ENCODE measurements at regions not wholly inside any gene's neighbourhood (a gene's known extent, or its start where the extent isn't known, plus 50 kb on each side); places are given as distances from the start of the nearest gene placed in this dataset.

- no peak for DNase-seq
Observed at GRCh38 chr1:91575909-91576519, 75.4 kb downstream of the CDC7 start.

- DNase-seq = no peak
Observed at GRCh38 chr1:91578320-91579109, 77.9 kb downstream of the CDC7 start.

- no peak for DNase-seq
Observed at GRCh38 chr1:91579658-91580228, 79.1 kb downstream of the CDC7 start.

GRCh38 chr1:91582431-91582921 is 81.8 kb downstream of the CDC7 start:
- no peak for DNase-seq

- no peak for DNase-seq
Observed at GRCh38 chr1:91583326-91583755, 82.7 kb downstream of the CDC7 start.

- DNase-seq = no peak
Observed at GRCh38 chr1:91584309-91584708, 83.7 kb downstream of the CDC7 start.

- no peak for DNase-seq
Observed at GRCh38 chr1:91584878-91585277, 84.2 kb downstream of the CDC7 start.

- DNase-seq = no peak
Observed at GRCh38 chr1:91585502-91585901, 84.9 kb downstream of the CDC7 start.

GRCh38 chr1:91585982-91586381 is 85.3 kb downstream of the CDC7 start:
- DNase-seq = no peak

GRCh38 chr1:91589437-91589836 is 88.8 kb downstream of the CDC7 start:
- no peak for DNase-seq

GRCh38 chr1:91591175-91591974 is 90.7 kb downstream of the CDC7 start:
- no peak for DNase-seq

GRCh38 chr1:91592716-91593477 is 92.2 kb downstream of the CDC7 start:
- no peak for DNase-seq

GRCh38 chr1:91594383-91595055 is 93.9 kb downstream of the CDC7 start:
- no peak for DNase-seq

GRCh38 chr1:91596474-91596873 is 95.8 kb downstream of the CDC7 start:
- no peak for DNase-seq

- DNase-seq = no peak
Observed at GRCh38 chr1:91597215-91597614, 96.6 kb downstream of the CDC7 start.

GRCh38 chr1:91600431-91601337 is 100.0 kb downstream of the CDC7 start:
- DNase-seq = no peak

- DNase-seq = no peak
Observed at GRCh38 chr1:91601554-91602376, 101.1 kb downstream of the CDC7 start.

GRCh38 chr1:91603409-91603808 is 102.8 kb downstream of the CDC7 start:
- peak; percentile 71 for DNase-seq

GRCh38 chr1:91604632-91605031 is 104.0 kb downstream of the CDC7 start:
- no peak for DNase-seq

GRCh38 chr1:91605566-91605965 is 104.9 kb downstream of the CDC7 start:
- no peak for DNase-seq

Data from activated effector memory CD4-positive, alpha-beta T cell treated with anti-CD3 and anti-CD28 coated beads, Interleukin-2, amount 50 U/mL, for 16 hours (primary cell).